ENCODE measurements at regions not wholly inside any gene's neighbourhood (a gene's known extent, or its start where the extent isn't known, plus 50 kb on each side); places are given as distances from the start of the nearest gene placed in this dataset.

GRCh38 chr20:50270569-50270968, 79.9 kb downstream of the CEBPB start:
- TF ChIP-seq CTCF (conservative IDR thresholded peaks at IDR 0.05; ENCODE audit: low read length) (no peak), EZH2phosphoT487 (IDR thresholded peaks at IDR 0.05; ENCODE audit: borderline replicate concordance) (no peak)

Measured in Loucy (cell line).